Ovary (tissue), 7 donors: ENCODE measurements at regions not wholly inside any gene's neighbourhood (a gene's known extent, or its start where the extent isn't known, plus 50 kb on each side); places are given as distances from the start of the nearest gene placed in this dataset.

Experiments
- DNase-seq, 5 donors: peaks; one replicate each; pipeline ENCODE4 v3.0.0-alpha.2; 2019 to 2020
- H3K27ac ChIP-seq, 2 donors: fragments of 200-600 bp; one replicate each; pipeline versions ENCODE4 v1.5.1 to v1.8.0; 2019 to 2022
- H3K27me3 ChIP-seq: fragments of 200-600 bp; one replicate; pipeline ENCODE4 v1.8.0; 2022
- H3K36me3 ChIP-seq: fragments of 200-600 bp; sonication (generic); one replicate; pipeline ENCODE4 v1.5.1; 2019
- H3K4me1 ChIP-seq: one replicate; pipeline ENCODE4 v1.8.1; 2013; ENCODE audit warnings: mild to moderate bottlenecking, moderate library complexity; ENCODE audit not compliant: insufficient read depth
- H3K4me3 ChIP-seq: fragments of 200-600 bp; sonication (generic); one replicate; pipeline ENCODE4 v1.5.1; 2017
- H3K9me3 ChIP-seq, 2 donors: fragments of 200-600 bp in 1 of 2; sonication (generic) in 1 of 2; one replicate each; pipeline versions ENCODE4 v1.5.1 to v1.8.1; 2013 to 2019; ENCODE audit warnings: mild to moderate bottlenecking in 1 of 2, moderate library complexity in 1 of 2
- CTCF ChIP-seq, 3 donors: fragments of 450-650 bp in 2 of 3; fragments of 200-600 bp in 1 of 3; IDR thresholded peaks; one replicate each; pipeline versions ENCODE4 v1.5.1 to v1.8.0; 2016 to 2022; ENCODE audit warnings: antibody characterized with exemption in 3 of 3, mild to moderate bottlenecking in 1 of 3
- EP300 ChIP-seq: sonication (generic); formaldehyde crosslinking; IDR thresholded peaks from one replicate; pipeline ENCODE4 v1.6.1; 2017; ENCODE audit warnings: antibody characterized with exemption
- POLR2A ChIP-seq: fragments of 450-650 bp; IDR thresholded peaks from one replicate; pipeline ENCODE4 v1.6.1; 2017; ENCODE audit warnings: antibody characterized with exemption, mild to moderate bottlenecking, moderate library complexity
- WGBS, 3 donors: extraction: QIAGEN DNeasy Blood & Tissue Kit in 1 of 3; methylation state at CpG; one replicate each; pipeline versions ENCODE4 v1.1.5 to v1.1.7; 2013 to 2017; 5-methylcytosine and 5-hydroxymethylcytosine counted together
- intact Hi-C, 4 donors: fragments of 100-400 bp; cut with DNase I; formaldehyde crosslinking; loops; one replicate each; pipeline versions ENCODE4 v1.11.0 to v1.15.1; 2022 to 2023
- donor health status: DM: no; HTN: no; CAD: no; lungs with moderate emphysema.
- donor health status: DM: no; HTN: no; CAD: no.
- donor health status: Bipolar disorder and iron deficiency.
- donor health status: DM: no; HTN: no; CAD: no.
- donor health status: DM: yes; HTN: yes; CAD: no.

- no peak for DNase-seq
- no peaks in the 10 kb centered on the region for H3K9me3 ChIP-seq
- H3K36me3 ChIP-seq, result no peaks in the 10 kb centered on the region
- H3K27ac ChIP-seq, result no peak overlapping the region
- no peak overlapping the region for H3K4me3 ChIP-seq
- H3K4me1 ChIP-seq, result no peaks in the 10 kb centered on the region
- intact Hi-C loops, result no loop called here
- 84 to 86% (median 85%) methylated on average over 11 of the region's 11 CpGs for WGBS, 3 donors
- H3K27me3 ChIP-seq, result no peaks in the 10 kb centered on the region
- TF ChIP-seq EP300, result no peak
- TF ChIP-seq POLR2A, result no peak
- no peak for TF ChIP-seq CTCF (IDR thresholded peaks at IDR 0.05)
Measured at GRCh38 chr17:52828621-52829020, 670.1 kb upstream of the CA10 start.

GRCh38 chr17:52827526-52827925, 669.0 kb upstream of the CA10 start:
- no peak for DNase-seq
- no peaks in the 10 kb centered on the region for H3K27me3 ChIP-seq
- no peaks in the 10 kb centered on the region for H3K4me1 ChIP-seq
- TF ChIP-seq EP300 (no peak), POLR2A (no peak), CTCF (IDR thresholded peaks at IDR 0.05) (no peak)
- no peaks in the 10 kb centered on the region for H3K36me3 ChIP-seq
- intact Hi-C loops, result no loop called here
- no peaks in the 10 kb centered on the region for H3K9me3 ChIP-seq
- H3K27ac ChIP-seq, result no peak overlapping the region
- WGBS, 3 donors, result 68 to 87% (median 69%) methylated on average over 8 of the region's 8 CpGs
- no peak overlapping the region for H3K4me3 ChIP-seq

DNA sequence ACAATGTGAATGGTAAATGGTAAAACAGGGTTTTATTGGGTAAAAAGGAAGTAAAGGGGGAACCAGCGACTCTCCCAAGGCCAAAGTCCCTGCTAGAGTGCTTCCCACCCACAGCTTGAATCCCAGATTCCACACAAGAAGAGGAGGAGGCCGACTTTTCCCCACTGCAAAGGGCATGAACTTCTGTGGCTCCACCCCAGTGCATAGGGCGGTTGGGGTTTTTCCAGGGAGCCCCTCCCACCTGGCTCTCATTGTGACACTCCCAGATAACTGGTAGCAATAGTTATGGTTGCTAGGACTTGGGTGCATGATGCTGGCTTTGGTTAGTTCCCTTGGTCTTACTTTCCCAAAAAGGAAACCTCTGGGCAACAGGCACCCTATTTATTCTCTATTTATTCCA, 666.0 kb upstream of the CA10 start:
- no peak for TF ChIP-seq POLR2A
- TF ChIP-seq EP300, result no peak
- no peak for TF ChIP-seq CTCF (IDR thresholded peaks at IDR 0.05)
- Histone ChIP-seq H3K36me3 (no peaks in the 10 kb centered on the region), H3K4me3 (no peak overlapping the region), H3K27ac (no peak overlapping the region), H3K9me3 (no peaks in the 10 kb centered on the region), H3K4me1 (no peaks in the 10 kb centered on the region), H3K27me3 (no peaks in the 10 kb centered on the region)
- DNase-seq, result no peak
- intact Hi-C loops, result no loop called here
- 49 to 64% (median 56%) methylated on average over 3 of the region's 3 CpGs for WGBS, 3 donors

DNA sequence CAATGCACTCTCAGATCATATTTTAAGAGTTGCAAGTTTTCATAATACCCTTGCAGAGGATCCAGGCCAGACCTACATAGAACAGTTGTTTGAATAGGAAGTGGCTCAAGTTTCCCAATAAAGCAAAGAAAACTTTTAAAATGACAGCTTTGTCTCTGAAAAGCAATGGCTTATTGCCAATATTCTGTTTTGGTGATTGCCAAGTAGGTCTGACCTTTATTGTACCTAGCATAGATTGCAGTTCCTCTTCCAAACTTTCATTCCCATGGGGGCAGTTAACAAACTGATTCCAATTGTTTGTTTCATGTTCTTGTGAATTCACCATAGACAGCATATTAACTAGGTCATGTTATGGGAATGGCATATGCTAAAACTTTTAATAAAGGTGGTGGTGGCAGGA, 664.6 kb upstream of the CA10 start:
- Histone ChIP-seq H3K36me3 (no peaks in the 10 kb centered on the region), H3K4me3 (no peak overlapping the region), H3K27me3 (no peaks in the 10 kb centered on the region), H3K27ac (no peak overlapping the region), H3K4me1 (no peaks in the 10 kb centered on the region), H3K9me3 (no peaks in the 10 kb centered on the region)
- intact Hi-C loops, result no loop called here
- DNase-seq, result no peak
- no peak for TF ChIP-seq EP300
- TF ChIP-seq CTCF (IDR thresholded peaks at IDR 0.05), result no peak
- no peak for TF ChIP-seq POLR2A

- WGBS, 3 donors, result 74 to 82% (median 81%) methylated on average over 7 of the region's 7 CpGs
- no peaks in the 10 kb centered on the region for H3K27me3 ChIP-seq
- H3K27ac ChIP-seq, result no peak overlapping the region
- H3K36me3 ChIP-seq, result no peaks in the 10 kb centered on the region
- no peak overlapping the region for H3K4me3 ChIP-seq
- intact Hi-C loops, result no loop called here
- H3K9me3 ChIP-seq, result no peaks in the 10 kb centered on the region
- DNase-seq, result no peak
- H3K4me1 ChIP-seq, result no peaks in the 10 kb centered on the region
- TF ChIP-seq CTCF (IDR thresholded peaks at IDR 0.05) (no peak), POLR2A (no peak), EP300 (no peak)
Measured at GRCh38 chr17:52790359-52790955, 631.9 kb upstream of the CA10 start.
